ENCODE measurements at regions not wholly inside any gene's neighbourhood (a gene's known extent, or its start where the extent isn't known, plus 50 kb on each side); places are given as distances from the start of the nearest gene placed in this dataset.

DNA sequence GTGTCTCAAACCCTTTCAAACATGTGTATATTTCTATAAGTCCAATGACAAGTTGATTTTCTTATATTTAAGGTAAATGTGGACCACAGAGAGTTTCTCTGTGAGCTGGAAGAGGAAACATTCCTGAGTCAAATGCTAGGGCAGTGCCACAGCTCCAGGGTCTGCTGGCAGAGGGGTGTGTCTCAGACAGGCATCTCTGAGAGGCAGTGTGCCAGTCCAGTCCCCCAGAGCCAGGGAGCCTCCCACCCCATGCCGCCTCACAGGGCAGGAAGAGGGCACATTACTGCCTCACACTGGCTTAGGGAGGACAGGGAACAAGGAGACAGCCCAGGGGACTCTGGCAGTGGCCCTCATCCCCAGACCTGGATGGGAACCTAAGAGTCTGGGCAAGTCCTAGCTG is 120.2 kb downstream of the TENT4A start:
- no peak overlapping the region for H4K5ac ChIP-seq (ENCODE audit: insufficient read length, low read depth, low read length)
- no peaks in the 10 kb centered on the region for H3K79me1 ChIP-seq (ENCODE audit: low read depth, low read length)
- H3K18ac ChIP-seq (ENCODE audit: extremely low read depth, low read length), result no peak overlapping the region
- H3K4me2 ChIP-seq (ENCODE audit: insufficient read depth in 1 of 2, low read depth in 2 of 2, low read length in 2 of 2), result no peak overlapping the region
- H4K20me1 ChIP-seq (replicated peaks in 1 of 2; ENCODE audit: control insufficient read depth in 1 of 2, insufficient read depth in 2 of 2, low read length in 2 of 2), result peaks cover 0 to 5% of the 10 kb centered on the region in 2 experiments
- H2BK20ac ChIP-seq (ENCODE audit: low read length), result no peak overlapping the region
- CTCF ChIA-PET (ENCODE audit: partially characterized antibody), result interaction anchor here (0.7 to 9.2 kb wide), 6 partner anchors 9 to 246 kb away, joined by 3 to 45 read pairs (median 4); no protein-coding TSS in a partner anchor
- POLR2A ChIA-PET (ENCODE audit: partially characterized antibody), result no interaction called here
- H3K27me3 ChIP-seq (replicated peaks in 1 of 4; ENCODE audit: control insufficient read depth in 3 of 4, extremely low read depth in 1 of 4, insufficient read depth in 3 of 4, low read length in 3 of 4), result peaks cover 0 to 2% (median 0%) of the 10 kb centered on the region in 4 experiments; a peak in 2 of 7 replicates
- H2AFZ ChIP-seq (ENCODE audit: low read length), result no peak overlapping the region
- H3K36me3 ChIP-seq (ENCODE audit: control insufficient read depth in 2 of 4, insufficient read depth in 4 of 4, low read length in 3 of 4), result no peaks in the 10 kb centered on the region; a peak in 1 of 8 replicates
- H3K4ac ChIP-seq (replicated peaks; ENCODE audit: insufficient read length, low read depth, low read length), result no peak overlapping the region
- H4K8ac ChIP-seq (ENCODE audit: extremely low read depth, insufficient read depth, low read length), result no peak overlapping the region
- no peak overlapping the region for H3K56ac ChIP-seq (replicated peaks; ENCODE audit: insufficient read length, low read depth, low read length)
- no peak overlapping the region for H2BK120ac ChIP-seq (replicated peaks; ENCODE audit: low read depth, low read length)
- no peak for DNase-seq (ENCODE audit: low read depth in 1 of 2, low spot score in 2 of 2)
- H3K4me1 ChIP-seq (replicated peaks in 1 of 4; ENCODE audit: control insufficient read depth in 3 of 4, insufficient read depth in 4 of 4, low read length in 3 of 4), result no peaks in the 10 kb centered on the region
- no peak overlapping the region for H3K14ac ChIP-seq (ENCODE audit: insufficient read length)
- no peak overlapping the region for H2AK5ac ChIP-seq (ENCODE audit: low read depth, low read length)
- no peak overlapping the region for H2BK5ac ChIP-seq (ENCODE audit: low read depth, low read length)
- 75% methylated on average over 1 of the region's 1 CpG; no CpG with 5 or more reads in 1 of the 2 experiments for WGBS, 2 experiments (ENCODE audit: extremely low coverage in 1 of 2, insufficient coverage in 1 of 2, insufficient read length in 1 of 2, insufficient replicate concordance in 2 of 2, low coverage in 1 of 2, low lambda C conversion rate in 2 of 2, missing lambda C conversion rate in 1 of 2)
- no peaks in the 10 kb centered on the region for H3K79me2 ChIP-seq (ENCODE audit: control insufficient read depth in 1 of 2, insufficient read depth in 2 of 2, low read length in 2 of 2)
- no peak overlapping the region for H3K9ac ChIP-seq (replicated peaks in 1 of 4; ENCODE audit: extremely low read depth in 1 of 4, low read depth in 3 of 4, low read length in 3 of 4)
- no peak overlapping the region for H3K27ac ChIP-seq (ENCODE audit: low read depth, low read length)
- H3K9me3 ChIP-seq (ENCODE audit: insufficient read depth in 2 of 2, low read depth in 1 of 2, low read length in 1 of 2), result peaks cover 7 to 11% of the 10 kb centered on the region in 2 experiments; a peak in 3 of 4 replicates
- peaks cover 2% of the 10 kb centered on the region; the same call in 1 of the 2 replicates for H3K23me2 ChIP-seq (ENCODE audit: low read depth, low read length)
- H3K23ac ChIP-seq (ENCODE audit: insufficient read length), result no peak overlapping the region
- no peak for FAIRE-seq
- no peak overlapping the region for H2BK15ac ChIP-seq (ENCODE audit: low read length)
- H2BK12ac ChIP-seq (ENCODE audit: low read depth, low read length), result no peak overlapping the region
- no peak overlapping the region for H4K91ac ChIP-seq (replicated peaks; ENCODE audit: insufficient read length, low read length)
- H3K4me3 ChIP-seq (ENCODE audit: extremely low read depth in 1 of 4, insufficient read depth in 2 of 4, low read depth in 3 of 4, low read length in 4 of 4), result no peak overlapping the region
- TF ChIP-seq GABPA (IDR thresholded peaks at IDR 0.05; ENCODE audit: borderline replicate concordance, insufficient read depth, low read length), result no peak
- TF ChIP-seq POU5F1 (IDR thresholded peaks at IDR 0.05; ENCODE audit: low read depth, low read length), result no peak
- TF ChIP-seq RNF2 (IDR thresholded peaks at IDR 0.05; ENCODE audit: borderline replicate concordance, low read depth, low read length, missing control alignments, poor library complexity, severe bottlenecking), result no peak
- TF ChIP-seq BACH1 (IDR thresholded peaks at IDR 0.05; ENCODE audit: low read length), result no peak
- no peak for TF ChIP-seq SIN3A (conservative IDR thresholded peaks at IDR 0.05 in 1 of 2, IDR thresholded peaks at IDR 0.05 in 1 of 2; ENCODE audit: low read depth in 1 of 2, low read length in 2 of 2)
- TF ChIP-seq SP4 (IDR thresholded peaks at IDR 0.05; ENCODE audit: low read length), result no peak
- TF ChIP-seq JUND (IDR thresholded peaks at IDR 0.05; ENCODE audit: low read length), result no peak
- no peak for TF ChIP-seq ATF3 (IDR thresholded peaks at IDR 0.05; ENCODE audit: insufficient read depth, low read depth, low read length)
- no peak for TF ChIP-seq SP2 (IDR thresholded peaks at IDR 0.05; ENCODE audit: low read length)
- TF ChIP-seq TCF12 (IDR thresholded peaks at IDR 0.05; ENCODE audit: low read depth, low read length), result no peak
- no peak for TF ChIP-seq ATF2 (IDR thresholded peaks at IDR 0.05; ENCODE audit: low read length)
- TF ChIP-seq SP1 (IDR thresholded peaks at IDR 0.05; ENCODE audit: low read depth, low read length), result no peak
- TF ChIP-seq SIRT6 (IDR thresholded peaks at IDR 0.05; ENCODE audit: low read length), result no peak

All from H1 (cell line).